ELF-1 (cell line): ENCODE measurements at regions not wholly inside any gene's neighbourhood (a gene's known extent, or its start where the extent isn't known, plus 50 kb on each side); places are given as distances from the start of the nearest gene placed in this dataset.
"Not testable (repeated sequence)": the region's sequence is repeated elsewhere in the genome, so short reads cannot be mapped to it uniquely, and the experiment has no call there.

Source experiments
- DNase-seq: peaks from one replicate; pipeline ENCODE4 v3.0.0-alpha.2; 2016; ENCODE audit warnings: low read depth, low spot score

DNA sequence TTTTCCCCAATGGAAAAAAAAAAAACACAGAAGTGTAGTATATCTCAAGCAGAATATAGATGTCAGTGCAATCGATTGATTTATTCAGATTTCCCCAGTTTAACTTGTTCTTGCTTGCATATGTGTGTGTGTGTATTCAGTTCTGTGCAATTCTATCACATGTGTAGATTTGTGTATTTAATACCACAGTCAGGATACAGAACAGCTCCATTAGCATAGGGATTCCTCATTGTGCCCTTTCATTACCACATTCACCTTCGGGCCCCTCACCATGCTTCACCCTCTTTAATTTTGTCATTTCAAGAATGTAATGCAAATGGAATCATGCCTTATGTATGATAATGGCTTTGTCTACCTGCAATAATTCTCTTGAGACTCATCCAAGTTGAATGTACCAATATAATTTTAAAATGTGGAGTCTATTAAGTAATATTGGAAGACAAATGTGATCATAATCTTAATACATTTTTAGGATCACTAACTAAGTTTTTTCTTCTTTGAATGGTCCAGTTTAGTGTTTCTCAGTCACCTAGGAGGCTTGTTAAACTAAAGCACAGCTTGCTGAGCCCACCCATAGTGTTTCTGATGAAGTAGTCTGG, 187.9 kb downstream of the TENT5A start:
- no peak for DNase-seq

DNA sequence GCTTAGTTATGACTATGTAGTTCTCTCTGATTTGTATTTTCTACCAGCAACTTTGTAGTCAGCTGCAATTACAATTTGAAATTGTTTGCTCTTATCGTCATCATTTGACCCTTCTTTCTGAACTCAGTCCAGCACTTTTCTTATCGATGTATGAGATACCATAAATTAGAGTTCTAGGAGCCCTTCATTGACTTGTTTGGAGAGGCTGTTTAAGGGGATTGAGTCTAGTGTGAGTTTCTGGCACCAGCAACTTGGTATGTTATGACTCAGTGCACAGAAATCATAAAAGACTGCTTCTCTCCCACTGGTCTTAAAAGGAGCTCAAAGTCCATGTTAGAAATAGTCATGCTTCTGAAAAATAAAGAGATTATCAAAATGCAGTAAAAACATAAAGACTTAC, 190.3 kb downstream of the TENT5A start:
- DNase-seq, result no peak

DNA sequence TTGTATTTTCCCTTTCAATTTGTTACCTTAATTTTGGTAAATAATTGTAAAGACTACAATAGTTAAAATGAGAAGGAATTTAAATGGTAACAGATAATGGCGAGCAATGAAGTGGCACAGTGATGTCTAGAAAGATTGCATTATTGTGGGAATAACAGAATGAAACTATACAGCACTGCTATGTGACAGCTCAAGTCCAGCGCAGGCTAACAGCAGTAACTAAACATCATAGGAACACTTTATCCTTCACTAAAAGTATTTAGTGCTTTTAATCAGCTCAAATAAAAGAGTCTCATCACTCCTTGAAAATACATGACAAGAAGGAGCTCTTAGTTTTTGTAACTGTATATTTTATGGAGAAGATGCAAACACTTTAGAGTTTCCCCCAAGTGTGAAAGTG, 190.8 kb downstream of the TENT5A start:
- no peak for DNase-seq

DNA sequence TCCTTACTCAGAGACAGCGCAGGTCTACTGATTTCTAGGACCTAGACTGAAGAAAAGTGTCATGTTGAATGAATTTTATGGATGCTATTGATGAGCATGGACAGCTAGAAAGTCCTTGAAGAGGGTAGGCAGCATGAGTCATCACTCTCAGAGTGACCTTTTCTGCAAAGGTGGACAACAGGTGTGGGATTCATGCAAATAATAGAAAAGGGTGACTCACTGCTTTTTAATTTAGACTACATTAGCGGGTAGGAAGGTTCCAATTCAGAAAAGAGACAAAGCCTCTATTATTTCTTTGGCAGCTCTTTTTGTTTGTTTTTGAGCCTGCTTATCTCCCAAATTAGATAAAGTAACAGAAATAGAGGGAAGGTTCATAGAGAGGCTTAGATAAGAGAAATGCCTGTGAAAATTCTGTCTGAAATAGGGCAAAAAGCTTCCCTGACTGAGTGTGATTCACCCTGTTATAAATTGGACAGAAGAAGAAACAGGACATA, 191.4 kb downstream of the TENT5A start:
- no peak for DNase-seq

DNA sequence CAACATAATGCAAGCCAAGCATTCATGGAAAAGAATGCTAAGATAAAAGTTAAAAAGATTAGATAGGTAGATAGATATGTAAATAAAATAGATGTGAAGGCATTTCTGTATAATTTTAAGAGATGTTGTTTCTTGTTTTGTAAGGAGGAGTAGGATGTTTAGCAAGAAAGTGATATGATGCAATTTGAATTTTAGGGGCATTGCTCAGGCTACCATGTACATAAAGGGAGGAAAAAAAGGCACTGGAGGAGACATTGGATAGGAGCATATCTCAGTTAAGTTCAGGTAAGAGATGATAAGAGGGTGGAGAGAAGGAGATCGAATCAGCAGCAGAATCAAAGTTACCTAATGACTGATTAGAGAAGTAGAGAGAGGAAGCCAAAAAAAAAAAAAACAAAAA, 194.7 kb downstream of the TENT5A start:
- no peak for DNase-seq

DNA sequence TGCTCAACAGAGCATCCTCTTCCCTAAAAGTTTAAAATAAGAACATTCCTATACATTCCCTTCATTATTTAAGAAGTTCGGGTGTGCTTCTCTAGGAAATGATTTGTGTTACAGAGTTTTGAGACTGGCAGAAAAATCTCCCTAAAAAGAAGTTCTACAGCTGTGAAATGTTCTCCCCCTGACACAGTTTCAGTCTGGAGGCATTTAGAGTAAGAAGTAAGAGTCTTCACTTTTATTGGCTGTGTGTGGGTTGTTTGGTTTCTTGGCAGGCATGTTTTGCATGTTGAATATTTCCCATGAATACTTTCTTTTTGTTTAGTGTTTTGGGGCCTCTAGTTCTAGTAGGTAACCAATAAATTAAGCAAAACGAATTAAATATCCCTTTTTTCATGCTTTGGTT, 195.9 kb downstream of the TENT5A start:
- DNase-seq, result no peak

DNA sequence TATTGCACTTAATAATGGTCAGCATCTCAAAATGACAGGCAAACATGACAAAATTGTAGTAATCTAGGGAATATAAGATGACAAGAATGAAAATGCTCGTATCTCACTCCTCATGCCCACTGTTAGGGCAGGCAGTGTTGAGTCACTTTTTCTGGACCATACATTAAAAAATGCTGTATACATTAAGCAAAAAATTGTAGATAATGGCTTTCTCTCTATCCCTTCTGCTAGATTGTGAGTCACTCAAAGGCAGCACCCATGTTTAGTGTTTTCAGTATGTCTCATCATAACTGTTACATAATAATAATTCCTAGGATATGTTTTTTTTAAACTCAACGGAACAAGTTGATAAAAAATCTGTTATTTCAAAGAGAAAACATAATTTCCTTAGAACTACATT, 199.3 kb downstream of the TENT5A start:
- DNase-seq, result no peak

DNA sequence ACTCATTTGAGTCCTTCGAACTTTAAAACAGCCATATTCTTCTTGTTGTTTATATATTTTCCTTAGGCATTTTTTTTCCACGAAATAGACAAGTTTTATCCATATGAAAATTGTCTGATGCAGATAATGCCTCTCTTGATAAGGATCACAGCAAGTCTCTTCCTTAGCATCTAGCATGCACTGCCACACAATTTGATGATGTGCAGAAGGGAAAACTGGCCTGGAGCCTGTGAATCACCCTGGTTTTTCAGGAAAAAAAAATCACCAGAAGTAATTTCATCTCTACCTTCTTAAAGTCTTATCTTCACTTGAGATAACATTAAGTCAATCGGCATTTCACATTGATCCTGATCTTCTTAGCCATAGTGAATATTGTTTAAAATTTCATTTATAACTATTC, 199.8 kb downstream of the TENT5A start:
- no peak for DNase-seq

DNA sequence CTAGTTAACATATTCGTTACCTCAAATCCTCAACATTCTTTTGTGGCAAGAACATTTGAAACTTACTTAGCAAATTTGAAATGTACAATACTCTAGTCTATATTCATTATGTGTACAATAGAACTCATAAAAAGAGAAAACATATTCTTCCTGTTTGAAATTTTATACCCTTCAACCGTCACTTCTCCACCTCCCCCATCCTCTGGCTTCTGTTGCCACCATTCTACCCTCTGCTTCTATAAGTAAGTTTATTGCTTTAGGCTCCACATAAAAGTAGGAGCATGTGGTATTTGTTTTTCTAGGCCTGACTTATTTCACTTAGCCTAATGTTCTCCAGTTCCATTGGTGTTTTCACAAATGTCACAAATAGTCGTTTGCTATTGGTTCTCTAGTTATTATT, 205.3 kb downstream of the TENT5A start:
- DNase-seq, result no peak

DNA sequence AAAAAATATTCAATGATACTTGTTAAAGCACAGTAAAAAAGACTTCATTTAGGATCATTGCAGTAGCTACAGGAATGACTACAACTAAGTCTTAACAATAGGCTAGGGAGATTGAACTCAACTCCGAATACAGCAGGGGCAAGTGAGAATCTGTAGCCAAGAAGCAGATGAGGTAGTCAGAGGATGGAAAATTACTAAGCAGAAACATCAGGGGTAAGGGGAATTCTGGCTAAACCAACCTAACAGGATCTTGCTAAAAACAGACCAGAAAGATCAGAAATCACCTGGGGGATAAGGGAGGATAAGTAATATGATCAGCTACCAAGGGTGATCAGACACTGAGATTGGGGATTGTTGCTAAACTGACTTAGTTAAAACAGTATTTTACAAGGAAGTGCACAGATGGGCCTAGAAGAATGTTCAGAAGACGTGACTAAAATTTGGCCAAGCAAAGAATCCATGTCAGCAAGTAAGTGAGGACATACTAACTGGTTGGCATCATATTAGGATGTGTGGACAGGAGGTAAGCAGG, 217.5 kb downstream of the TENT5A start:
- DNase-seq, result no peak

DNA sequence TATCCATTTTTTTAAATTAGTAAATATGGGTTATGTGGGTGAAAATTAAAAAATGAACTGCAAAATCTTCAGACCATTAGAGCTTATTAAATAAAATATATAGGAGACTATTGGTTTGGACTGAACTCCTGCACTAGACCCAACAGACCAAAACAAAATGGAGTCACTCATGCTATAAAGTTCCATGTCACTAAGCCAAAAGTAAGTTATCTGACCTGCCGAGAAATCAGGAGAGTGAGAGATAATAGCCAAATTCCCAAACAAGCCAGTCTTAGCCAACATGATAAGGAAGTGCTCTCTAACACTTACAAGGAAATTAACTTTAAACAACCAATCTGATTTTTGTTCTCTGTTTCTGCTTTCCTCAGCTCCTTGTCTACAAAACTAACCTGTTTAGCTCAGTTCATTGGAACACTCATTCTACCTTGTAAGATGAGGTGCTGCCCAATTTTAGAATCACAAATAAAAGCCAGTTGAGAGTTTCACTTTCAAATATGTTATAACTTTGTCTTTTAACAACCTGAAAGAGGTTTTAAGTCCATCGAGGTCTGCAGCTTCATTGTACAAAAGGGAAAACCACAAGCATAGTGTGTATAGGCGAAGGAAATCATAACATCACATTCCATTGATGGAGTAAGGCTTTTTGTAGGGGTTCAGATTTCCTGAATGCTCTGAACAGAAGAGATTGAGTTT, 220.5 kb downstream of the TENT5A start:
- no peak for DNase-seq

DNA sequence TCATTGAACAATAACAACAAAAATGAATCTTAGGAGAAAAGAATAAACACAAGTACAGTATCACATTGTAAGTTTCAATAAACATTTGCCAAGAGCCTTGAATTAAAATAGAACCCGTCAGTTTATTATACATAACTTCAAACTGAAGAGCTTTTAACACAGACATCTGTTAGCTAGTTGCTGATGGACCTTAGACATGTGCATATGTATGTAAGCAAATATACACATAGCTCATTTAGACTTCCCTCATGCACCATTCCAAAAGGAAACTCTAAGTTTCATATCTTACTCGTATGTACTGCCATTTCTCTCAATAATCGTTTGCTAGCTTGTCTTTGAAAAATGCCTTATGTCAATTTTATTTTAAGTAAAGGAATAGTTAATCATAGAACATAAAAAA, 235.0 kb downstream of the TENT5A start:
- no peak for DNase-seq

DNA sequence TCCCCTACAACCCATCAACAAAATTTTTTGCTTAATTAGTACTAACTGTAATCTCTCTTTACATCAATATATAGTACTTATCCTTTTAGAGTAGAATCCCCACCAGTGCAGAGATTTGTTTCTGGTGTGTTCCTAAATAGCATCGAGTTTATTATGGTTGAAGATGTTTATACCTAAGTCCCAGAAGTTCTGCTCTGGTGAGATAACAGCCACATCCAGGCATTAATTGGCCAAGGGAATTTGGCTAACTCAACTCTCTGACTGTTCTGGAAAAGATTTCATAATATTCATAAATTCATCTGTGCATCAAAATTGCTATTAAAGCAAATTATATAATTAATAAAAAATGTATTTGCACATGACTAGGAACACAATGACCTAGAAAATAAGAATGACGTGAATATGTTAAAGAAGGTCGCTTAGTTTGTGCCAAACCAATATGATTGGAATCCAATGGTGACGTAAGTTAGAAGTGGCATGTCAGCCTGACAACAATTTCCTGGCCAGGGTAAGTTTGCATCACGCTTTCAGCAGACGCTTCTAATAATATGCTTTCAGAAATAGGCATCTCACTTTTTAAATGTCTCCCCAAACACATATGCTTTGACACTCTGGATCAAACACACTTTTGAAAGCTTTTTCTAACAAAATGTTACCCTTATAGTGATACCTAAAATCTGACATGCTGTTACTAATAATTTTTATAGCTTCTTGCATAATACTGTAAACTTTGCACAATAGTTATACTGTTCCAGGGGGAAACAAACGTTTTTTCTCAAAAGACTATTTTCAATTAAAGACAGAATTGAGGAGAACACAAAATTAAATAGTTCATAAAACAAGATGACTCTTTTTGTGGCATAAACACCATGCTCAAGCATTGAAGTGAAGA, 236.7 kb downstream of the TENT5A start:
- DNase-seq, result no peak

DNA sequence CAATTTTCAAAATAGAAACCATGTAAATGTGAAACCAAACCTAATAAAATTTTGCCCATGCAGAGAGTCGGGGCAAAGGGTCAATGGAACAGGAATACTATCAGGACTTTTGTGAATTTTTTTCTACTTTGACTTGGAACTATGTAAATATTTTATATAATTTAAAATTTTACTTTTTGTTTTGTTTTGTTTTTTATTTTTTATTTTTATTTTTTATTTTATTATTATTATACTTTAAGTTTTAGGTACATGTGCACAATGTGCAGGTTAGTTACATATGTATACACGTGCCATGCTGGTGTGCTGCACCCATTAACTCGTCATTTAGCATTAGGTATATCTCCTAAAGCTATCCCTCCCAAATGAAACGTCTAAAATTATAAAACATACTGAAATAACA, 238.3 kb downstream of the TENT5A start:
- not testable (repeated sequence) for DNase-seq

DNA sequence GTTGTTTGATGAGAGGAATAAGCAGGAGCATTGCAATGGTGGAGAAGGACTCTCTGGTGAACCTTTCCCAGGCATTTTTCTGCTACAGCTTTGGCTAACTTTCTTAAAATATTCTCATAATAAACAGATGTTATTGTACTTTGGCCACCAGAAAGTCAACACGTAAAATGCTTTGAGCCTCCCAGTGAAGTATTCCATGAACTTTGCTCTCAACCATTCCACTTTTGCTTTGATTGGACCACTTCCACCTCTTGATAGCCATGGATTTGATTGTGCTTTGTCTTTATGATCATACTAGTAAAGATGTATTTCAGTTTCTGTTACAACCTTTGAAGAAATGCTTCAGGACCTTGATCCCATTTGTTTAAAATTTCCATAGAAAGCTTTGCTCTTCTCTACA, 241.1 kb downstream of the TENT5A start:
- no peak for DNase-seq

DNA sequence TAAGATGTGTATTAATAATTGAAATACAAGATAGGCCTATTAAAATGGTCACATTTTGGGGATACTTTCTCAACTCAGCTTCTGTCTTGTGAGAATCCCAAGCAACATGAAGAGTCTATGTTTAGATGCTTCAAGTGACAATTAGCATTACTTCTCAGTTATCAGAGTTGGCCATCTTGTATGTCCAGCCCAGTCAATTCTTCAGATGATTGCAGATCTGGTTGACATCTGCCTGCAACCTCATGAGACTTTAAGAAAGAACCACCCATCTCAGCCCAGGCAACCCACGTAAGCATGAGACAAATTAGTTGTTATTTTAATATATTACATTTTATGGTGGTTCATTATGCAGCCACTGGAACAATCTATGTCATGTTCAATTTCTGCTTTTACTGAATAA, 256.5 kb downstream of the TENT5A start:
- no peak for DNase-seq

DNA sequence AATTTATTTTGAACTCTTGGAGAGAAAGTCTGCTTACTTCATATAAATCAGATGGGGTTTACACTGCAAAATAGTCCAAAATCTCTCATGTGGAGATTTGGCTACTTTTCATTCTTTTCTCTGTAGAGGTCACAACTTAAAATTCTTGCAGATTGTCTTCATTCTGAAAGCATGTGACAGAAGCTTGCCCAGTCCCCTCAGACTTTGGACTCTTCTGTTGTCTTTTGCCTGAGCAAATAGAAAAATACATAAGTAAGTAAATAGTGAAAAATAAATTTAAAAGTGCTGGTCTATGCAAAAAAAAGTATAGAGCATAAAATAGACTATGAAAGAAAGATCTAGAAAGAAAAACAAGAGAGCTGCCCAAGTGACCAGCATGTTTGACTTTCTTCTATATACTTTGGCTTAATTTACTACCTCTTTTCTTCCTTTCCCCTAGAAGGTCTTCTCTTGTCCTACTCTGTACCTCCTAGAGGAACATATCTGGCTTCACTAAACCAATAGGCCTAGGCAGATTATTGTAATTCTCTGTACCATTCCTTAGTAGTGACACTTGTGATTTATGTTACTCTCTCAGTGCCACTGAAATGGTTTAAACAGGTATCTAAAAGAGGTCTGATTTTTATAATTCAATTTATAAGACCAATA, 260.9 kb downstream of the TENT5A start:
- no peak for DNase-seq

DNA sequence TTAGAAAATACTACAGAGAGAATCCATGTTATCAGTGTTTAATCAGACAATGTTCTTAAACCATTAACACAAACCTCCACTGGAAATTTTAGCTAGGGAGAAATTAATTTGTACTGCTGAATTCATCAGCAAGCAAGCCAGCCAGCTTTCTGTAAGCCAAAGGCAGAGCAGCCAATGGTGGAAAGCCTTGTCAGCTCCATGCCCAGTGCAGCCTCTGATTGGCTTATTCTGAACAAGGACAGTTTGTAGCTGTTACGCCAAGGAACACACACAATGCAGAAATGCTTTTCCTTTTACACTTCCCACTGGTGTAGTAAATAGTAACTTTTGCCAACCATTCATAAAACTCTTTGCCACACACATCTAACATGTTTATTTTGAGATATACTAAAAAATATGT, 265.0 kb downstream of the TENT5A start:
- no peak for DNase-seq

DNA sequence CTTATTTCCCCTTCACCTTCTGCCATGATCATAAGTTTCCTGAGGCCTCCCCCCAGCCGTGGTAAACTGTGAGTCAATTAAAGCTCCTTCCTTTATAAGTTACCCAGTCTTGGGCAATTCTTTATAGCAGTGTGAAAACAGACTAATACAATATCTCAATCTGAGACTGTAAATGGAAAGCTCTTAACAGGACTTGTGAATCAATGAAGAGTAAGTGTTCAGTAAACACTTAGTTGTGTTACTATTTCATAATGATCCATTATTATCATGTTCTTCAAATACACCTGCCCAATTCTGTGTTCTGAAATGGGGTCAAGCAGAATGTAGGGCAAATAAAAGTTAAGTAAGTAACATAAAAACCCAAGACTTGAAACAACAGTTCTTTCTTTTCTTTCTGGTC, 266.2 kb downstream of the TENT5A start:
- no peak for DNase-seq

DNA sequence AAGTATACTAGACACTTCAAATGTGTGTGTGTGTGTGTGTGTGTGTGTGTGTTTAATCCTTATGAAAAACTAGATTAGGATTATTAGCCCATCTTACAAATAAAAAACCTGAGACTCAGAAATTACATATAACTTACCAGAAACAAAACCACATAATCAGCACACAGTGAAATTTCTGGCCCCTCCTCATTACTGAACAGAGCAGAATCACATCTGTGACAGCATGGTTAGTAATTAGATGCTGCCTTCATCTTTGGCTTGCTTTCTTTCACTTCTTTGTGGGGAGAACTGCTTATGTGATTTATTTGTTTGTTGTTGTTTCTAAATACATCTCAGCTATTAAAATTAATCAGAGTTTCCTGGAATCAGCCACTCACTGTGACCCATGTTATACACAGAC, 267.1 kb downstream of the TENT5A start:
- DNase-seq, result no peak

DNA sequence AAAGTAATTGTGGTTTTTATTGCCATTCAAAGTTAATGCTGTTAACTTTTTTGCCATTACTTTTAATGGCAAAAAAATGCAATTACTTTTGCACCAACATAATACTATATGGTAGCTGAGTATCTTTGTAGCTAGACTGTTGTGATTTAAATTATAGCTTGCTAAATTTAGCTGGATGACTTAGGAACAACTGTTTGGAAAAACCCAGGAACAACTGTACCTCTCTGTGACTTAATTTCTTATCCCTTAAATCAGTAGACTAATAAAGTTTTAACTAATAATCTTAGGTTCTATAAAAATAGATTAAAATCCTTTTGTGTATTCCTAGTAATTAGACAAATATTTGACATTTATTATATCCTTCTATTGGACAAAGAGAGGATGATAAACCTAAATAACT, 268.2 kb downstream of the TENT5A start:
- DNase-seq, result no peak

DNA sequence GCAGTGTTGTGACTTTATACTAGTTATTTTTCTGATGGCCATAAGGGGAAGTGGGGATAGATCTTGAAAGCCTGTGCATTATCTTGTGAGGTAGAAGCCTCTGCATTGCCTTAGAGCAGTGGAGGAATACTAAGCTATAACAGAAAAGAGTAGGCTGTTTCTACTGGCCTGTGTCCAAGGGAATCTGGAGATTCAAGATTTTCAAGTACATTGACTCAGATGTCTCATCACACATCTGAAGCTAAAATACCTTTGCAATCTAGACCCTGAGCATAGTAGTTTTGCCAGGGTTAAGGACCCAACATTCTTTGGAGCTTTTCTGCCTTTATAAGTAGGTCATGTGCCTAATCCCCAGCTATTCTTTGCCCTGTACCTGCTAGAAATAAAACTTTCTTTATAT, 272.3 kb downstream of the TENT5A start:
- DNase-seq, result no peak
